Peyer's patch (tissue), 4 donors: ENCODE measurements at regions not wholly inside any gene's neighbourhood (a gene's known extent, or its start where the extent isn't known, plus 50 kb on each side); places are given as distances from the start of the nearest gene placed in this dataset.
"Not testable (repeated sequence)": the region's sequence is repeated elsewhere in the genome, so short reads cannot be mapped to it uniquely, and the experiment has no call there.

Source experiments
- DNase-seq, 3 donors: peaks; one replicate each; pipeline ENCODE4 v3.0.0-alpha.2; 2017 to 2019
- H3K27ac ChIP-seq, 4 donors: fragments of 200-600 bp; sonication (generic); one replicate each; pipeline ENCODE4 v1.5.1; 2016 to 2019
- H3K27me3 ChIP-seq, 2 donors: fragments of 200-600 bp; sonication (generic); one replicate each; pipeline ENCODE4 v1.5.1; 2019
- H3K36me3 ChIP-seq, 3 donors: fragments of 200-600 bp; sonication (generic); one replicate each; pipeline ENCODE4 v1.5.1; 2016 to 2019
- H3K4me1 ChIP-seq, 4 donors: fragments of 200-600 bp; sonication (generic); one replicate each; pipeline ENCODE4 v1.5.1; 2016 to 2019
- H3K4me3 ChIP-seq, 4 donors: fragments of 200-600 bp; sonication (generic); 1 replicate in 3 of 4; 2 replicates in 1 of 4; pipeline ENCODE4 v1.5.1; 2016 to 2019; ENCODE audit warnings: mild to moderate bottlenecking in 1 of 4
- H3K9me3 ChIP-seq, 4 donors: fragments of 200-600 bp; sonication (generic); one replicate each; pipeline ENCODE4 v1.5.1; 2016 to 2019; ENCODE audit warnings: mild to moderate bottlenecking in 1 of 4
- POLR2A ChIP-seq, 2 donors: fragments of 450-650 bp; IDR thresholded peaks; one replicate each; pipeline ENCODE4 v1.5.1; 2017; ENCODE audit warnings: antibody characterized with exemption in 2 of 2, mild to moderate bottlenecking in 2 of 2, moderate library complexity in 2 of 2
- TF ChIP-seq, protein P1 (sequence below), 6 experiments: fragments of 450-650 bp in 4 of 6; fragments of 200-600 bp in 2 of 6; sonication (generic) in 1 of 6; IDR thresholded peaks; one replicate each; pipeline ENCODE4 v1.5.1; 2017 to 2019; ENCODE audit warnings: antibody characterized with exemption in 6 of 6, mild to moderate bottlenecking in 3 of 6, moderate library complexity in 1 of 6

- no peak for TF ChIP-seq POLR2A (IDR thresholded peaks at IDR 0.05)
- TF ChIP-seq, protein P1, sequence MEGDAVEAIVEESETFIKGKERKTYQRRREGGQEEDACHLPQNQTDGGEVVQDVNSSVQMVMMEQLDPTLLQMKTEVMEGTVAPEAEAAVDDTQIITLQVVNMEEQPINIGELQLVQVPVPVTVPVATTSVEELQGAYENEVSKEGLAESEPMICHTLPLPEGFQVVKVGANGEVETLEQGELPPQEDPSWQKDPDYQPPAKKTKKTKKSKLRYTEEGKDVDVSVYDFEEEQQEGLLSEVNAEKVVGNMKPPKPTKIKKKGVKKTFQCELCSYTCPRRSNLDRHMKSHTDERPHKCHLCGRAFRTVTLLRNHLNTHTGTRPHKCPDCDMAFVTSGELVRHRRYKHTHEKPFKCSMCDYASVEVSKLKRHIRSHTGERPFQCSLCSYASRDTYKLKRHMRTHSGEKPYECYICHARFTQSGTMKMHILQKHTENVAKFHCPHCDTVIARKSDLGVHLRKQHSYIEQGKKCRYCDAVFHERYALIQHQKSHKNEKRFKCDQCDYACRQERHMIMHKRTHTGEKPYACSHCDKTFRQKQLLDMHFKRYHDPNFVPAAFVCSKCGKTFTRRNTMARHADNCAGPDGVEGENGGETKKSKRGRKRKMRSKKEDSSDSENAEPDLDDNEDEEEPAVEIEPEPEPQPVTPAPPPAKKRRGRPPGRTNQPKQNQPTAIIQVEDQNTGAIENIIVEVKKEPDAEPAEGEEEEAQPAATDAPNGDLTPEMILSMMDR (IDR thresholded peaks at IDR 0.05) = no peak
- H3K27me3 ChIP-seq = no peaks in the 10 kb centered on the region
- H3K4me1 ChIP-seq = no peaks in the 10 kb centered on the region
- no peaks in the 10 kb centered on the region for H3K36me3 ChIP-seq
- no peak overlapping the region for H3K4me3 ChIP-seq
- H3K9me3 ChIP-seq = no peaks in the 10 kb centered on the region
- DNase-seq = no peak
- no peak overlapping the region for H3K27ac ChIP-seq
Observed at GRCh38 chr18:72965616-72966015, 97.8 kb upstream of the NETO1 start.

- not testable (repeated sequence) for H3K27ac ChIP-seq, H3K4me3 ChIP-seq, H3K27me3 ChIP-seq, H3K36me3 ChIP-seq, H3K9me3 ChIP-seq, H3K4me1 ChIP-seq, DNase-seq
Observed at GRCh38 chr18:72958195-72958594, 90.4 kb upstream of the NETO1 start.

GRCh38 chr18:72948439-72948838 lies 80.7 kb upstream of the NETO1 start:
- H3K4me1 ChIP-seq = no peaks in the 10 kb centered on the region
- no peak for TF ChIP-seq POLR2A (IDR thresholded peaks at IDR 0.05)
- TF ChIP-seq, protein P1 (IDR thresholded peaks at IDR 0.05) = no peak
- no peak overlapping the region for H3K27ac ChIP-seq
- no peaks in the 10 kb centered on the region for H3K27me3 ChIP-seq
- H3K4me3 ChIP-seq = no peak overlapping the region
- no peak for DNase-seq
- H3K9me3 ChIP-seq = no peaks in the 10 kb centered on the region
- no peaks in the 10 kb centered on the region for H3K36me3 ChIP-seq

- H3K36me3 ChIP-seq = no peaks in the 10 kb centered on the region
- no peak overlapping the region for H3K27ac ChIP-seq
- DNase-seq = no peak
- no peak for TF ChIP-seq POLR2A (IDR thresholded peaks at IDR 0.05)
- TF ChIP-seq, protein P1 (IDR thresholded peaks at IDR 0.05) = no peak
- H3K4me1 ChIP-seq = no peaks in the 10 kb centered on the region
- no peaks in the 10 kb centered on the region for H3K9me3 ChIP-seq
- no peak overlapping the region for H3K4me3 ChIP-seq
- H3K27me3 ChIP-seq = no peaks in the 10 kb centered on the region
Observed at GRCh38 chr18:72942766-72943165, 75.0 kb upstream of the NETO1 start.

DNA sequence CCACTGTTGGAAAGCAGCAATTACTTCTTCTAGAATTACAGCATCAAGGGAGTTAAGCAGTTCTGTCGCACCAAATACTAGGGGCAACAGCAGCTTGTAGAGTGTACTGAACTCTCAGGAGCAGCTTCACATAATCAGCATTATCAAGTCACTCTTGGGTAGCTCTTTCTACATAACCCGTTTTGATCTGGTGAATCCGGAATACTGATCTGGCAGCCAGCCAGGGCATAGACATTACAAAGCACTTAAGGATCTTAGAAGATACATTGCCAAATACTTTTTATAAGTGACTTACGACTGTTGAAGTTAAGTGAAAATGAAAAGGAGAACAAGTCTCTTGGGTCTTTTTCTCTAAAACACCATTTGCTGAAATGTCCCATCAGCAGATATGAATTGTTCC lies 73.2 kb upstream of the NETO1 start:
- Histone ChIP-seq H3K27me3 (no peaks in the 10 kb centered on the region), H3K27ac (no peak overlapping the region), H3K4me3 (no peak overlapping the region), H3K9me3 (no peaks in the 10 kb centered on the region), H3K36me3 (no peaks in the 10 kb centered on the region), H3K4me1 (no peaks in the 10 kb centered on the region)
- DNase-seq = no peak
- TF ChIP-seq, protein P1 (IDR thresholded peaks at IDR 0.05) = no peak
- no peak for TF ChIP-seq POLR2A (IDR thresholded peaks at IDR 0.05)

GRCh38 chr18:72940509-72940908 lies 72.7 kb upstream of the NETO1 start:
- Histone ChIP-seq H3K4me3 (no peak overlapping the region), H3K9me3 (no peaks in the 10 kb centered on the region), H3K27ac (no peak overlapping the region), H3K4me1 (no peaks in the 10 kb centered on the region), H3K27me3 (no peaks in the 10 kb centered on the region), H3K36me3 (no peaks in the 10 kb centered on the region)
- no peak for DNase-seq
- TF ChIP-seq POLR2A (IDR thresholded peaks at IDR 0.05) = no peak
- TF ChIP-seq, protein P1 (IDR thresholded peaks at IDR 0.05) = no peak
